H9 (cell line): ENCODE measurements at regions not wholly inside any gene's neighbourhood (a gene's known extent, or its start where the extent isn't known, plus 50 kb on each side); places are given as distances from the start of the nearest gene placed in this dataset.

ENCODE experiments used
- DNase-seq: peaks from one replicate; pipeline ENCODE4 v3.0.0-alpha.2; 2017
- H2AFZ ChIP-seq: one replicate; pipeline ENCODE4 v1.6.1; 2013; ENCODE audit warnings: mild to moderate bottlenecking, low read length, control low read depth, moderate library complexity
- H2AK5ac ChIP-seq: 2 replicates; pipeline ENCODE4 v1.6.1; 2013; ENCODE audit warnings: low read length, control low read depth, mixed read lengths; ENCODE audit not compliant: insufficient read length
- H2BK120ac ChIP-seq: one replicate; pipeline ENCODE4 v1.6.1; 2013; ENCODE audit warnings: low read depth, mild to moderate bottlenecking, low read length, control low read depth, inconsistent platforms; ENCODE audit not compliant: poor library complexity, severe bottlenecking
- H2BK12ac ChIP-seq: 2 replicates; pipeline ENCODE4 v1.6.1; 2013; ENCODE audit warnings: low read length, control low read depth, mixed read lengths, low read depth; ENCODE audit not compliant: insufficient read length
- H2BK15ac ChIP-seq: 2 replicates; pipeline ENCODE4 v1.6.1; 2013; ENCODE audit warnings: low read depth, low read length, control low read depth
- H2BK20ac ChIP-seq: one replicate; pipeline ENCODE4 v1.6.1; 2013; ENCODE audit warnings: low read depth, mild to moderate bottlenecking, low read length, control low read depth, inconsistent platforms; ENCODE audit not compliant: poor library complexity, severe bottlenecking
- H2BK5ac ChIP-seq: 2 replicates; pipeline ENCODE4 v1.6.1; 2013; ENCODE audit warnings: low read length, control low read depth, mixed read lengths; ENCODE audit not compliant: insufficient read length
- H3K14ac ChIP-seq: 2 replicates; pipeline ENCODE4 v1.6.1; 2013; ENCODE audit warnings: low read length, control low read depth; ENCODE audit not compliant: insufficient read depth
- H3K18ac ChIP-seq: 2 replicates; pipeline ENCODE4 v1.6.1; 2013; ENCODE audit warnings: low read depth, mild to moderate bottlenecking, mixed read lengths, low read length, control low read depth; ENCODE audit not compliant: insufficient read length
- H3K23ac ChIP-seq: 2 replicates; pipeline ENCODE4 v1.6.1; 2013; ENCODE audit warnings: low read length, control low read depth, mixed read lengths, low read depth; ENCODE audit not compliant: insufficient read length
- H3K23me2 ChIP-seq: 2 replicates; pipeline ENCODE4 v1.6.1; 2013; ENCODE audit warnings: low read depth, mild to moderate bottlenecking, mixed read lengths, low read length, control low read depth; ENCODE audit not compliant: insufficient read length, poor library complexity, severe bottlenecking
- H3K27ac ChIP-seq: 2 replicates; pipeline ENCODE4 v1.5.1; 2013; ENCODE audit warnings: low read length, control low read depth, mixed read lengths, low read depth; ENCODE audit not compliant: insufficient read length
- H3K27me3 ChIP-seq: 2 replicates; pipeline ENCODE4 v1.6.1; 2013; ENCODE audit warnings: low read length, control low read depth, inconsistent platforms; ENCODE audit not compliant: insufficient read depth
- H3K4ac ChIP-seq: 2 replicates; pipeline ENCODE4 v1.6.1; 2013; ENCODE audit warnings: low read depth, mild to moderate bottlenecking, control low read depth, inconsistent platforms, low read length, moderate library complexity
- H3K4me1 ChIP-seq: 2 replicates; pipeline ENCODE4 v1.6.1; 2013; ENCODE audit warnings: low read length, control low read depth, inconsistent platforms; ENCODE audit not compliant: insufficient read depth
- H3K4me2 ChIP-seq: 2 replicates; pipeline ENCODE4 v1.6.1; 2013; ENCODE audit warnings: low read length, control low read depth, mixed read lengths; ENCODE audit not compliant: insufficient read length, insufficient read depth
- H3K56ac ChIP-seq: 2 replicates; pipeline ENCODE4 v1.6.1; 2013; ENCODE audit warnings: low read depth, mild to moderate bottlenecking, mixed read lengths, low read length, control low read depth; ENCODE audit not compliant: insufficient read length
- H3K79me1 ChIP-seq: 2 replicates; pipeline ENCODE4 v1.6.1; 2013; ENCODE audit warnings: low read depth, mild to moderate bottlenecking, moderate library complexity, low read length, control low read depth, inconsistent platforms; ENCODE audit not compliant: insufficient read depth, poor library complexity, severe bottlenecking
- H3K79me2 ChIP-seq: 2 replicates; pipeline ENCODE4 v1.6.1; 2013; ENCODE audit warnings: low read length, control low read depth, inconsistent platforms; ENCODE audit not compliant: insufficient read depth
- H3K9ac ChIP-seq: 2 replicates; pipeline ENCODE4 v1.6.1; 2013; ENCODE audit warnings: low read length, control low read depth, mixed read lengths; ENCODE audit not compliant: insufficient read length; ENCODE audit errors: extremely low read depth
- H3K9me3 ChIP-seq: one replicate; pipeline ENCODE4 v1.6.1; 2013; ENCODE audit warnings: low read depth, low read length, inconsistent platforms; ENCODE audit not compliant: control insufficient read depth
- H3T11ph ChIP-seq: one replicate; pipeline ENCODE4 v1.6.1; 2013; ENCODE audit warnings: mild to moderate bottlenecking, low read length, control low read depth, inconsistent platforms
- H4K20me1 ChIP-seq: one replicate; pipeline ENCODE4 v1.6.1; 2013; ENCODE audit not compliant: control insufficient read depth, insufficient read length, insufficient read depth
- H4K5ac ChIP-seq: 2 replicates; pipeline ENCODE4 v1.6.1; 2013; ENCODE audit warnings: low read depth, mild to moderate bottlenecking, mixed read lengths, low read length, control low read depth; ENCODE audit not compliant: insufficient read length
- H4K8ac ChIP-seq: replicated peaks from 2 replicates; pipeline ENCODE4 v1.6.1; 2013; ENCODE audit warnings: low read length, control low read depth, mixed read lengths, low read depth; ENCODE audit not compliant: insufficient read length
- H4K91ac ChIP-seq: 2 replicates; pipeline ENCODE4 v1.6.1; 2013; ENCODE audit warnings: low read depth, mild to moderate bottlenecking, moderate library complexity, mixed read lengths, low read length, control low read depth; ENCODE audit not compliant: insufficient read length
- H3K27ac Mint-ChIP-seq, 3 experiments: 2 replicates in 2 of 3; 3 replicates in 1 of 3; pipeline ENCODE4 v1.8.0; 2020 to 2021; ENCODE audit warnings: mixed read lengths in 3 of 3, mild to moderate bottlenecking in 1 of 3, moderate library complexity in 1 of 3
- H3K27me3 Mint-ChIP-seq: 2 replicates; pipeline ENCODE4 v1.8.0; 2021; ENCODE audit warnings: low read depth, mild to moderate bottlenecking, moderate library complexity, mixed read lengths
- H3K36me3 Mint-ChIP-seq, 3 experiments: 2 replicates in 2 of 3; 3 replicates in 1 of 3; pipeline ENCODE4 v1.8.0; 2020 to 2021; ENCODE audit warnings: low read depth in 3 of 3, mixed read lengths in 3 of 3; ENCODE audit not compliant: insufficient read depth in 1 of 3
- H3K4me1 Mint-ChIP-seq, 2 experiments: 2 replicates each; pipeline ENCODE4 v1.8.0; 2020; ENCODE audit warnings: mixed read lengths in 2 of 2
- H3K4me3 Mint-ChIP-seq, 2 experiments: 2 replicates in 1 of 2; 3 replicates in 1 of 2; pipeline ENCODE4 v1.8.0; 2020 to 2021; ENCODE audit warnings: mild to moderate bottlenecking in 2 of 2, mixed read lengths in 2 of 2, moderate library complexity in 1 of 2
- H3K9me3 Mint-ChIP-seq, 2 experiments: 2 replicates in 1 of 2; 3 replicates in 1 of 2; pipeline ENCODE4 v1.8.0; 2020; ENCODE audit warnings: mild to moderate bottlenecking in 2 of 2, mixed read lengths in 2 of 2, moderate library complexity in 1 of 2
- WGBS: extraction: QIAGEN DNeasy Blood & Tissue Kit; methylation state at CpG from one replicate; pipeline ENCODE4 v1.1.7; 2013; ENCODE audit warnings: missing lambda C conversion rate, low lambda C conversion rate, mixed read lengths; ENCODE audit not compliant: insufficient read length; ENCODE audit errors: extremely low coverage; 5-methylcytosine and 5-hydroxymethylcytosine counted together
- TF ChIP-seq, protein P1 (sequence below): fragments of 200-600 bp; sonication (generic); conservative IDR thresholded peaks from 3 replicates; pipeline ENCODE4 v1.8.0; 2021; ENCODE audit warnings: antibody characterized with exemption, mild to moderate bottlenecking

GRCh38 chr15:91793771-91794170, 59.7 kb upstream of the SLCO3A1 start:
- Histone ChIP-seq H4K5ac (no peak overlapping the region), H2AFZ (no peak overlapping the region), H2BK5ac (no peak overlapping the region), H2BK15ac (no peak overlapping the region), H2BK20ac (no peak overlapping the region), H2BK12ac (no peak overlapping the region), H3K9me3 (no peaks in the 10 kb centered on the region), H2BK120ac (no peak overlapping the region), H4K91ac (no peak overlapping the region), H3K23me2 (no peaks in the 10 kb centered on the region), H3K79me1 (no peaks in the 10 kb centered on the region), H3K23ac (no peak overlapping the region), H3K4ac (no peak overlapping the region), H3K4me2 (no peak overlapping the region), H3K9ac (no peak overlapping the region), H3K56ac (no peak overlapping the region), H3K14ac (no peak overlapping the region), H3T11ph (no peak overlapping the region), H3K4me1 (no peaks in the 10 kb centered on the region), H3K79me2 (no peaks in the 10 kb centered on the region), H2AK5ac (no peak overlapping the region), H3K27me3 (no peaks in the 10 kb centered on the region), H3K18ac (no peak overlapping the region), H3K27ac (no peak overlapping the region), H4K8ac (no peak overlapping the region), H4K20me1 (no peaks in the 10 kb centered on the region)
- Mint-ChIP-seq H3K4me3 (no peak overlapping the region), H3K4me1 (no peaks in the 10 kb centered on the region), H3K27ac (no peak overlapping the region), H3K36me3 (no peaks in the 10 kb centered on the region), H3K27me3 (peaks cover 2% of the 10 kb centered on the region; the same call in 1 of the 2 replicates), H3K9me3 (peaks cover 0 to 2% of the 10 kb centered on the region in 2 experiments; a peak in 1 of 5 replicates)
- WGBS: no CpG with 5 or more reads among the region's 6 CpGs
- DNase-seq: no peak
- TF ChIP-seq, protein P1, sequence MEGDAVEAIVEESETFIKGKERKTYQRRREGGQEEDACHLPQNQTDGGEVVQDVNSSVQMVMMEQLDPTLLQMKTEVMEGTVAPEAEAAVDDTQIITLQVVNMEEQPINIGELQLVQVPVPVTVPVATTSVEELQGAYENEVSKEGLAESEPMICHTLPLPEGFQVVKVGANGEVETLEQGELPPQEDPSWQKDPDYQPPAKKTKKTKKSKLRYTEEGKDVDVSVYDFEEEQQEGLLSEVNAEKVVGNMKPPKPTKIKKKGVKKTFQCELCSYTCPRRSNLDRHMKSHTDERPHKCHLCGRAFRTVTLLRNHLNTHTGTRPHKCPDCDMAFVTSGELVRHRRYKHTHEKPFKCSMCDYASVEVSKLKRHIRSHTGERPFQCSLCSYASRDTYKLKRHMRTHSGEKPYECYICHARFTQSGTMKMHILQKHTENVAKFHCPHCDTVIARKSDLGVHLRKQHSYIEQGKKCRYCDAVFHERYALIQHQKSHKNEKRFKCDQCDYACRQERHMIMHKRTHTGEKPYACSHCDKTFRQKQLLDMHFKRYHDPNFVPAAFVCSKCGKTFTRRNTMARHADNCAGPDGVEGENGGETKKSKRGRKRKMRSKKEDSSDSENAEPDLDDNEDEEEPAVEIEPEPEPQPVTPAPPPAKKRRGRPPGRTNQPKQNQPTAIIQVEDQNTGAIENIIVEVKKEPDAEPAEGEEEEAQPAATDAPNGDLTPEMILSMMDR: no peak
